B cell (primary cell): ENCODE measurements at regions not wholly inside any gene's neighbourhood (a gene's known extent, or its start where the extent isn't known, plus 50 kb on each side); places are given as distances from the start of the nearest gene placed in this dataset.

Experiments used
- ATAC-seq: fragments of 200-7000 bp; cut with Tn5 transposase; one replicate; pipeline ENCODE4 v1.10.0; 2021; ENCODE audit warnings: low read depth, mild to moderate bottlenecking, moderate number of reproducible peaks, moderate library complexity
- CTCF ChIA-PET: fragments of 350-600 bp; sonication (Branson Sonifier 250); formaldehyde crosslinking; loops from one replicate; lab custom pipeline; 2021; ENCODE audit warnings: antibody characterized with exemption, inconsistent platforms; lab: Charles Lee
- POLR2A ChIA-PET: fragments of 350-600 bp; sonication (Branson Sonifier 250); formaldehyde crosslinking; loops from one replicate; lab custom pipeline; 2021; ENCODE audit warnings: antibody characterized with exemption; lab: Charles Lee
- DNase-seq: peaks from one replicate; pipeline ENCODE4 v3.0.0; 2013
- H2AFZ ChIP-seq: 2 replicates; pipeline ENCODE4 v1.6.1; 2012; ENCODE audit warnings: mild to moderate bottlenecking, low read depth, low read length; ENCODE audit not compliant: insufficient read depth, poor library complexity, severe bottlenecking
- H3K27ac ChIP-seq, 2 donors: 1 replicate in 1 of 2; 2 replicates in 1 of 2; pipeline ENCODE4 v1.5.1; 2012 to 2013; ENCODE audit warnings: low read length in 2 of 2, mild to moderate bottlenecking in 2 of 2, moderate library complexity in 1 of 2
- H3K27me3 ChIP-seq, 4 experiments: fragments of 200-600 bp in 1 of 4; sonication (generic) in 1 of 4; replicated peaks in 1 of 4; 1 replicate in 2 of 4; 2 replicates in 2 of 4; pipeline versions ENCODE4 v1.6.1 to v1.7.0; 2013 to 2016; ENCODE audit warnings: low read length in 3 of 4, mild to moderate bottlenecking in 2 of 4, mixed read lengths in 1 of 4, moderate library complexity in 1 of 4; ENCODE audit not compliant: insufficient read depth in 4 of 4, control insufficient read depth in 3 of 4; ENCODE audit errors: control extremely low read depth in 1 of 4
- H3K36me3 ChIP-seq, 2 experiments: replicated peaks in 1 of 2; 1 replicate in 1 of 2; 2 replicates in 1 of 2; pipeline versions ENCODE4 v1.6.1 to v1.7.1; 2013; ENCODE audit warnings: low read length in 1 of 2; ENCODE audit not compliant: insufficient read depth in 2 of 2, control insufficient read depth in 1 of 2; ENCODE audit errors: control extremely low read depth in 1 of 2, extremely low read depth in 1 of 2
- H3K4me1 ChIP-seq, 2 donors: fragments of 200-600 bp in 1 of 2; sonication (generic) in 1 of 2; 1 replicate in 1 of 2; 2 replicates in 1 of 2; pipeline versions ENCODE4 v1.5.1 to v1.6.1; 2013 to 2017; ENCODE audit warnings: low read length in 2 of 2; ENCODE audit not compliant: control insufficient read depth in 2 of 2, insufficient read depth in 2 of 2
- H3K4me2 ChIP-seq: replicated peaks from 2 replicates; pipeline ENCODE3; 2012; ENCODE audit warnings: mild to moderate bottlenecking, low read depth, low read length; ENCODE audit not compliant: poor library complexity, severe bottlenecking
- H3K4me3 ChIP-seq, 5 experiments: fragments of 200-600 bp in 1 of 5; sonication (generic) in 1 of 5; 1 replicate in 3 of 5; 2 replicates in 2 of 5; pipeline versions ENCODE4 v1.5.1 to v1.7.0; 2011 to 2016; ENCODE audit warnings: low read length in 4 of 5, mild to moderate bottlenecking in 4 of 5, low read depth in 2 of 5, control low read depth in 1 of 5, moderate library complexity in 1 of 5; ENCODE audit not compliant: insufficient read depth in 1 of 5; ENCODE audit errors: control extremely low read depth in 1 of 5, extremely low read depth in 1 of 5
- H3K79me2 ChIP-seq: fragments of 200-600 bp; sonication (generic); one replicate; pipeline ENCODE4 v1.6.0; 2016; ENCODE audit warnings: low read length; ENCODE audit not compliant: control insufficient read depth, insufficient read depth
- H3K9ac ChIP-seq: fragments of 200-600 bp; sonication (generic); 2 replicates; pipeline ENCODE4 v1.6.1; 2017; ENCODE audit warnings: mild to moderate bottlenecking, low read length, moderate library complexity
- H3K9me3 ChIP-seq, 3 donors: one replicate each; pipeline versions ENCODE4 v1.6.1 to v1.7.1; 2013; ENCODE audit warnings: low read length in 2 of 3; ENCODE audit not compliant: control insufficient read depth in 2 of 3, insufficient read depth in 1 of 3; ENCODE audit errors: control extremely low read depth in 1 of 3
- H4K20me1 ChIP-seq: 2 replicates; pipeline ENCODE4 v1.6.0; 2012; ENCODE audit warnings: mild to moderate bottlenecking, low read length; ENCODE audit not compliant: insufficient read depth, control insufficient read depth, poor library complexity, severe bottlenecking
- H3K27ac Mint-ChIP-seq: one replicate; pipeline ENCODE4 v1.8.0; 2021; ENCODE audit warnings: mixed read lengths
- H3K27me3 Mint-ChIP-seq: one replicate; pipeline ENCODE4 v1.8.0; 2021; ENCODE audit warnings: mixed read lengths
- H3K4me1 Mint-ChIP-seq: one replicate; pipeline ENCODE4 v1.8.0; 2021; ENCODE audit warnings: mixed read lengths
- H3K4me3 Mint-ChIP-seq: one replicate; pipeline ENCODE4 v1.8.0; 2021; ENCODE audit warnings: mixed read lengths
- H3K9me3 Mint-ChIP-seq: one replicate; pipeline ENCODE4 v1.8.0; 2022; ENCODE audit warnings: mixed read lengths; ENCODE audit not compliant: insufficient read depth
- EZH2 ChIP-seq: IDR thresholded peaks from 2 replicates; pipeline ENCODE4 v1.6.1; 2012; ENCODE audit warnings: borderline replicate concordance, low read depth, mild to moderate bottlenecking, moderate library complexity, low read length; ENCODE audit not compliant: insufficient read depth, poor library complexity, severe bottlenecking
- WGBS: methylation state at CpG from one replicate; pipeline ENCODE4 v1.1.5; 2013; ENCODE audit warnings: missing lambda C conversion rate; ENCODE audit not compliant: insufficient coverage; 5-methylcytosine and 5-hydroxymethylcytosine counted together
- intact Hi-C: fragments of 100-400 bp; cut with micrococcal nuclease; formaldehyde crosslinking; loops from one replicate; pipeline ENCODE4 v1.10.0; 2022
- TF ChIP-seq, protein P1 (sequence below): fragments of 200-600 bp; IDR thresholded peaks from one replicate; pipeline ENCODE4 v1.8.0; 2022; ENCODE audit warnings: antibody characterized with exemption, mild to moderate bottlenecking

DNA sequence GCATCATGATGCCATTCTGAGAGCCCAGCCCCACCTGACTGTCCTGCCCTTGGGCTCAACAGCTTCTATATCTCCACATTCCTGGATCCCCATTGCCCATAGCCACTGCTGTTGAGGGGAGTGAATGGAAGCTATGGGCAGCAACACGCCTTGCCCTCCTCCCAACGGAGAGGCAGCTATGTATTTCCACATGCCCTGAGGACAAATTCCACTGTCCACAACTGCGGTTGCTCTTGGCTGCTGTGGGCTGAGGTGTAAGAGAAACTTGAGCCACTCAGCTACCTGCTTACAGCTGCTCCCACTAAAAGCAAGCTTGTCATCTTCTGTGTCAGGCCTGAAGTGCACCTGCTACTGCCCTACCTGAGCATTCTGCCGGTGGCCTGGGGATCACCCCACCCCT lies 222.9 kb downstream of the PSAT1 start:
- H3K9me3 Mint-ChIP-seq = peaks cover 15% of the 10 kb centered on the region
- POLR2A ChIA-PET = no interaction called here
- Histone ChIP-seq H4K20me1 (no peaks in the 10 kb centered on the region), H3K9ac (no peak overlapping the region), H3K79me2 (no peaks in the 10 kb centered on the region), H3K9me3 (peaks cover 0 to 18% (median 13%) of the 10 kb centered on the region in 3 donors), H3K4me2 (no peak overlapping the region), H3K36me3 (no peaks in the 10 kb centered on the region), H2AFZ (no peak overlapping the region), H3K4me3 (no peak overlapping the region), H3K27ac (no peak overlapping the region), H3K4me1 (no peaks in the 10 kb centered on the region), H3K27me3 (no peaks in the 10 kb centered on the region)
- intact Hi-C loops = no loop called here
- no peak for TF ChIP-seq EZH2
- no peaks in the 10 kb centered on the region for H3K4me1 Mint-ChIP-seq
- H3K27me3 Mint-ChIP-seq = peaks cover 9% of the 10 kb centered on the region
- CTCF ChIA-PET = no interaction called here
- 100% methylated on average over 2 of the region's 4 CpGs for WGBS
- H3K27ac Mint-ChIP-seq = no peak overlapping the region
- no peak for ATAC-seq
- no peak overlapping the region for H3K4me3 Mint-ChIP-seq
- no peak for DNase-seq

DNA sequence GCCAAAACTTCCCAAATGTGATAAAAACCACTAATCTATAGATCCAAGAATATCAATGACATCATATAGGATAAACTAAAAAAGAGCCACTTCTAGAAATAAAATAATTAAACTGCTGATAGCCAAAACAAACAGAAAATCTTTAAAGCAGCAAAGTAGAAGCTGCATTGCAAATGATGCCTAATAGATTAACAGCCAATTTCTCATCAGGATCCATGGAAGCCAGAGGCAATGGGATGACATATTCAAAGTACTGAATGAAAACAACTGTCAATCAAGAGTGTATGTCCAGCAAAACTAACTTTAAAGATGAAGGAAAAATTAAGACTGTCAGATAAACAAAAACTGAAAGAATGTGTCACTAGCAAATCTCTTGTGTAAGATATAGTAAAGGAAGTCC lies 224.8 kb downstream of the PSAT1 start:
- H3K27ac ChIP-seq = no peak overlapping the region
- no peak overlapping the region for H3K4me3 Mint-ChIP-seq
- ChIA-PET CTCF (no interaction called here), POLR2A (no interaction called here)
- no peak overlapping the region for H3K27ac Mint-ChIP-seq
- peaks cover 15% of the 10 kb centered on the region for H3K9me3 Mint-ChIP-seq
- ATAC-seq = no peak
- no peaks in the 10 kb centered on the region for H3K79me2 ChIP-seq
- H3K4me3 ChIP-seq = no peak overlapping the region
- intact Hi-C loops = no loop called here
- peaks cover 3% of the 10 kb centered on the region for H3K27me3 Mint-ChIP-seq
- H2AFZ ChIP-seq = no peak overlapping the region
- H3K36me3 ChIP-seq = no peaks in the 10 kb centered on the region
- H3K4me1 Mint-ChIP-seq = no peaks in the 10 kb centered on the region
- no peak for DNase-seq
- H3K9me3 ChIP-seq = peaks cover 0 to 18% (median 13%) of the 10 kb centered on the region in 3 donors
- no peak overlapping the region for H3K4me2 ChIP-seq
- H3K9ac ChIP-seq = no peak overlapping the region
- H3K27me3 ChIP-seq = no peaks in the 10 kb centered on the region
- TF ChIP-seq, protein P1, sequence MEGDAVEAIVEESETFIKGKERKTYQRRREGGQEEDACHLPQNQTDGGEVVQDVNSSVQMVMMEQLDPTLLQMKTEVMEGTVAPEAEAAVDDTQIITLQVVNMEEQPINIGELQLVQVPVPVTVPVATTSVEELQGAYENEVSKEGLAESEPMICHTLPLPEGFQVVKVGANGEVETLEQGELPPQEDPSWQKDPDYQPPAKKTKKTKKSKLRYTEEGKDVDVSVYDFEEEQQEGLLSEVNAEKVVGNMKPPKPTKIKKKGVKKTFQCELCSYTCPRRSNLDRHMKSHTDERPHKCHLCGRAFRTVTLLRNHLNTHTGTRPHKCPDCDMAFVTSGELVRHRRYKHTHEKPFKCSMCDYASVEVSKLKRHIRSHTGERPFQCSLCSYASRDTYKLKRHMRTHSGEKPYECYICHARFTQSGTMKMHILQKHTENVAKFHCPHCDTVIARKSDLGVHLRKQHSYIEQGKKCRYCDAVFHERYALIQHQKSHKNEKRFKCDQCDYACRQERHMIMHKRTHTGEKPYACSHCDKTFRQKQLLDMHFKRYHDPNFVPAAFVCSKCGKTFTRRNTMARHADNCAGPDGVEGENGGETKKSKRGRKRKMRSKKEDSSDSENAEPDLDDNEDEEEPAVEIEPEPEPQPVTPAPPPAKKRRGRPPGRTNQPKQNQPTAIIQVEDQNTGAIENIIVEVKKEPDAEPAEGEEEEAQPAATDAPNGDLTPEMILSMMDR = no peak
- no peak for TF ChIP-seq EZH2
- no peaks in the 10 kb centered on the region for H3K4me1 ChIP-seq
- H4K20me1 ChIP-seq = no peaks in the 10 kb centered on the region
